ENCODE measurements at regions not wholly inside any gene's neighbourhood (a gene's known extent, or its start where the extent isn't known, plus 50 kb on each side); places are given as distances from the start of the nearest gene placed in this dataset.
"Not testable (repeated sequence)": the region's sequence is repeated elsewhere in the genome, so short reads cannot be mapped to it uniquely, and the experiment has no call there.

- TF ChIP-seq CTCF (IDR thresholded peaks at IDR 0.05; ENCODE audit: poor library complexity); EZH2 (IDR thresholded peaks at IDR 0.05; ENCODE audit: borderline replicate concordance); EZH2phosphoT487 (IDR thresholded peaks at IDR 0.05; ENCODE audit: low read depth, severe bottlenecking, unreplicated experiment): not testable (repeated sequence)
These were observed 106.9 kb upstream of the GOLGA6L4 start for GRCh38 chr15:84128706-84129105.
